Hepatocyte (in vitro differentiated cells): ENCODE measurements at regions not wholly inside any gene's neighbourhood (a gene's known extent, or its start where the extent isn't known, plus 50 kb on each side); places are given as distances from the start of the nearest gene placed in this dataset.

Source experiments
- CTCF ChIP-seq: fragments of 200-600 bp; sonication (generic); IDR thresholded peaks from 2 replicates; pipeline ENCODE4 v1.5.1; 2016; ENCODE audit warnings: antibody characterized with exemption, mild to moderate bottlenecking; ENCODE audit not compliant: poor library complexity
- EZH2 ChIP-seq: fragments of 200-600 bp; sonication (generic); IDR thresholded peaks from 2 replicates; pipeline ENCODE4 v1.6.1; 2016; ENCODE audit warnings: antibody characterized with exemption, mild to moderate bottlenecking, borderline replicate concordance

GRCh38 chr22:25364281-25364680 is 144.8 kb downstream of the CRYBB2 start:
- TF ChIP-seq CTCF (no peak), EZH2 (no peak)
